ENCODE measurements at regions not wholly inside any gene's neighbourhood (a gene's known extent, or its start where the extent isn't known, plus 50 kb on each side); places are given as distances from the start of the nearest gene placed in this dataset.
A peak's percentile ranks its signal among the peaks of the same experiment; 100 is the strongest.

GRCh38 chr10:91154842-91155241, 65.6 kb upstream of the PCGF5 start:
- Histone ChIP-seq H3K36me3 (no peaks in the 10 kb centered on the region), H3K9me3 (no peaks in the 10 kb centered on the region), H3K27me3 (no peaks in the 10 kb centered on the region), H3K4me1 (no peaks in the 10 kb centered on the region), H3K4me3 (no peak overlapping the region), H3K27ac (no peak overlapping the region)
- 76% methylated on average over 2 of the region's 2 CpGs for WGBS
- TF ChIP-seq POLR2AphosphoS5 (IDR thresholded peaks at IDR 0.05) (no peak), POLR2A (IDR thresholded peaks at IDR 0.05) (no peak), CTCF (IDR thresholded peaks at IDR 0.05) (no peak), EP300 (IDR thresholded peaks at IDR 0.05) (no peak)
- DNase-seq (ENCODE audit: low spot score in 2 of 2): no peak

- H3K36me3 ChIP-seq: no peaks in the 10 kb centered on the region
- no peak overlapping the region for H3K4me3 ChIP-seq
- DNase-seq (ENCODE audit: low spot score in 2 of 2): no peak
- no peak overlapping the region for H3K27ac ChIP-seq
- TF ChIP-seq CTCF (IDR thresholded peaks at IDR 0.05): no peak
- 57% methylated on average over 2 of the region's 2 CpGs for WGBS
- H3K4me1 ChIP-seq: no peaks in the 10 kb centered on the region
- no peaks in the 10 kb centered on the region for H3K27me3 ChIP-seq
- no peaks in the 10 kb centered on the region for H3K9me3 ChIP-seq
Observed at GRCh38 chr10:91156196-91156595, 64.3 kb upstream of the PCGF5 start.

- peaks cover 12% of the 10 kb centered on the region for H3K4me1 ChIP-seq
- H3K4me3 ChIP-seq: no peak overlapping the region
- WGBS: 91% methylated on average over 2 of the region's 2 CpGs
- no peak overlapping the region for H3K27ac ChIP-seq
- no peak for TF ChIP-seq POLR2AphosphoS5 (IDR thresholded peaks at IDR 0.05)
- no peak for TF ChIP-seq CTCF (IDR thresholded peaks at IDR 0.05)
- TF ChIP-seq EP300 (IDR thresholded peaks at IDR 0.05): no peak
- TF ChIP-seq POLR2A (IDR thresholded peaks at IDR 0.05): no peak
- DNase-seq (ENCODE audit: low spot score in 2 of 2): no peak
- H3K9me3 ChIP-seq: no peaks in the 10 kb centered on the region
- no peaks in the 10 kb centered on the region for H3K27me3 ChIP-seq
- H3K36me3 ChIP-seq: no peaks in the 10 kb centered on the region
Observed at GRCh38 chr10:91159254-91159783, 61.1 kb upstream of the PCGF5 start.

GRCh38 chr10:91162050-91162494, 58.4 kb upstream of the PCGF5 start:
- no peak for DNase-seq (ENCODE audit: low spot score in 2 of 2)
- no peak for TF ChIP-seq CTCF (IDR thresholded peaks at IDR 0.05)
- no peak for TF ChIP-seq POLR2A (IDR thresholded peaks at IDR 0.05)
- TF ChIP-seq POLR2AphosphoS5 (IDR thresholded peaks at IDR 0.05): no peak
- TF ChIP-seq EP300 (IDR thresholded peaks at IDR 0.05): no peak
- H3K4me3 ChIP-seq: peak overlapping the region; percentile 80
- 14% methylated on average over 13 of the region's 13 CpGs for WGBS
- H3K9me3 ChIP-seq: no peaks in the 10 kb centered on the region
- no peaks in the 10 kb centered on the region for H3K27me3 ChIP-seq
- H3K4me1 ChIP-seq: peaks cover 25% of the 10 kb centered on the region
- no peaks in the 10 kb centered on the region for H3K36me3 ChIP-seq
- peak overlapping the region; percentile 96 for H3K27ac ChIP-seq

- Histone ChIP-seq H3K27me3 (no peaks in the 10 kb centered on the region), H3K4me1 (peaks cover 25% of the 10 kb centered on the region), H3K27ac (peak overlapping the region; percentile 96), H3K4me3 (peak overlapping the region; percentile 80), H3K9me3 (no peaks in the 10 kb centered on the region), H3K36me3 (no peaks in the 10 kb centered on the region)
- DNase-seq (ENCODE audit: low spot score in 2 of 2): peak; percentile 84
- peak; percentile 21 for TF ChIP-seq EP300 (IDR thresholded peaks at IDR 0.05)
- peak; percentile 33 to 53 for TF ChIP-seq POLR2A (IDR thresholded peaks at IDR 0.05)
- TF ChIP-seq CTCF (IDR thresholded peaks at IDR 0.05): no peak
- 0% methylated on average over 22 of the region's 110 CpGs for WGBS
Observed at GRCh38 chr10:91162495-91163268, 57.8 kb upstream of the PCGF5 start.

All from suprapubic skin (tissue), 4 donors.